HCT116 (cell line): ENCODE measurements at regions not wholly inside any gene's neighbourhood (a gene's known extent, or its start where the extent isn't known, plus 50 kb on each side); places are given as distances from the start of the nearest gene placed in this dataset.

Experiments used
- ATAC-seq: fragments of 200-7000 bp; cut with Tn5 transposase; 2 replicates; pipeline ENCODE4 v1.9.1; 2020; ENCODE audit warnings: mild to moderate bottlenecking, moderate library complexity
- BruUV-seq: library from RNA; stranded (reverse); fragments of 400-500 nt; replicated peaks from 2 replicates; lab custom pipeline; 2021; lab: Mats Ljungman, UMichigan
- CTCF ChIA-PET: fragments of 300-600 bp; sonication (Branson Sonifier 250); formaldehyde crosslinking; loops from one replicate; lab custom pipeline; 2021; ENCODE audit warnings: antibody characterized with exemption; lab: Charles Lee
- POLR2A ChIA-PET: fragments of 300-600, 350-600 bp; sonication (Branson Sonifier 250); formaldehyde crosslinking; loops from one replicate; lab custom pipeline; 2021; ENCODE audit warnings: antibody characterized with exemption; lab: Charles Lee
- RAD21 ChIA-PET, 2 experiments: fragments of 300-600 bp; sonication (Branson Sonifier 250); formaldehyde crosslinking; loops; one replicate each; lab custom pipeline; 2023; ENCODE audit warnings: low total read pairs in 2 of 2; ENCODE audit not compliant: uncharacterized antibody in 2 of 2, unreplicated experiment in 2 of 2, low non-redundant PET in 1 of 2; lab: Charles Lee
- DNase-seq: peaks from one replicate; pipeline ENCODE4 v3.0.0-alpha.2; 2010; ENCODE audit warnings: low read depth, low spot score
- H2AFZ ChIP-seq: fragments of 200-600 bp; shearing (Covaris generic), sonication (generic); 2 replicates; pipeline ENCODE4 v1.6.1; 2017; ENCODE audit warnings: low read depth, mixed run types, mixed read lengths, antibody characterized with exemption, low read length; ENCODE audit not compliant: poor library complexity, severe bottlenecking
- H3K27ac ChIP-seq: 2 replicates; pipeline ENCODE4 v1.5.1; 2012; ENCODE audit warnings: low read depth, low read length
- H3K27me3 ChIP-seq: fragments of 200-600 bp; sonication (generic); 2 replicates; pipeline ENCODE4 v1.6.1; 2016; ENCODE audit warnings: mixed run types, low read length, mixed read lengths; ENCODE audit not compliant: insufficient read depth
- H3K36me3 ChIP-seq, 2 experiments: fragments of 200-500 bp in 1 of 2; fragments of 200-600 bp in 1 of 2; sonication (Bioruptor generic) in 1 of 2; sonication (generic) in 1 of 2; 2 replicates each; pipeline versions ENCODE4 v1.5.1 to v1.6.1; 2014 to 2016; ENCODE audit warnings: low read length in 2 of 2, inconsistent platforms in 1 of 2, mixed read lengths in 1 of 2, mixed run types in 1 of 2; ENCODE audit not compliant: insufficient read depth in 2 of 2, control insufficient read depth in 1 of 2
- H3K4me1 ChIP-seq, 2 experiments: fragments of 200-600 bp in 1 of 2; sonication (generic) in 1 of 2; 2 replicates each; pipeline versions ENCODE4 v1.5.1 to v1.6.1; 2012 to 2017; ENCODE audit warnings: low read length in 2 of 2, inconsistent platforms in 1 of 2, mild to moderate bottlenecking in 1 of 2, mixed read lengths in 1 of 2, mixed run types in 1 of 2, moderate library complexity in 1 of 2; ENCODE audit not compliant: insufficient read depth in 2 of 2, control insufficient read depth in 1 of 2
- H3K4me2 ChIP-seq: fragments of 200-600 bp; sonication (generic); 2 replicates; pipeline ENCODE4 v1.6.1; 2017; ENCODE audit warnings: mixed run types, low read length, mixed read lengths
- H3K4me3 ChIP-seq, 2 experiments: fragments of 200-600 bp in 1 of 2; sonication (generic) in 1 of 2; replicated peaks in 1 of 2; 2 replicates each; pipeline ENCODE4 v1.5.1; 2011 to 2016; ENCODE audit warnings: low read length in 2 of 2, control low read depth in 1 of 2, low read depth in 1 of 2, mild to moderate bottlenecking in 1 of 2, mixed read lengths in 1 of 2, mixed run types in 1 of 2
- H3K79me2 ChIP-seq: fragments of 200-600 bp; sonication (generic); 2 replicates; pipeline ENCODE4 v1.6.1; 2017; ENCODE audit warnings: mild to moderate bottlenecking, mixed run types, low read length, moderate library complexity, mixed read lengths; ENCODE audit not compliant: insufficient read depth
- H3K9ac ChIP-seq: fragments of 200-600 bp; sonication (generic); 2 replicates; pipeline ENCODE4 v1.6.1; 2016; ENCODE audit warnings: low read length, mixed read lengths
- H3K9me2 ChIP-seq: fragments of 200-600 bp; sonication (generic), shearing (Covaris generic); 2 replicates; pipeline ENCODE4 v1.6.1; 2017; ENCODE audit warnings: mixed run types, mild to moderate bottlenecking, moderate library complexity; ENCODE audit not compliant: insufficient read depth
- H3K9me3 ChIP-seq, 2 experiments: fragments of 200-500 bp in 1 of 2; fragments of 200-600 bp in 1 of 2; sonication (Bioruptor generic) in 1 of 2; sonication (generic) in 1 of 2; 2 replicates each; pipeline ENCODE4 v1.6.1; 2014 to 2017; ENCODE audit warnings: low read length in 2 of 2, mixed read lengths in 2 of 2, inconsistent platforms in 1 of 2, low read depth in 1 of 2, mild to moderate bottlenecking in 1 of 2, mixed run types in 1 of 2, moderate library complexity in 1 of 2; ENCODE audit not compliant: control insufficient read depth in 1 of 2, insufficient read depth in 1 of 2
- H4K20me1 ChIP-seq: fragments of 200-600 bp; sonication (generic), shearing (Covaris generic); 2 replicates; pipeline ENCODE4 v1.6.1; 2017; ENCODE audit warnings: mixed run types, mild to moderate bottlenecking, moderate library complexity; ENCODE audit not compliant: insufficient read depth
- CBX3 ChIP-seq: IDR thresholded peaks from 2 replicates; pipeline ENCODE4 v1.6.1; 2012; ENCODE audit warnings: low read depth
- CEBPB ChIP-seq: IDR thresholded peaks from 2 replicates; pipeline ENCODE4 v1.6.1; 2012; ENCODE audit warnings: low read depth
- ELF1 ChIP-seq: IDR thresholded peaks from 2 replicates; pipeline ENCODE4 v1.6.1; 2012; ENCODE audit warnings: low read depth, borderline replicate concordance
- EZH2phosphoT487 ChIP-seq: fragments of 200-600 bp; IDR thresholded peaks from 2 replicates; pipeline ENCODE4 v1.6.1; 2018; ENCODE audit warnings: antibody characterized with exemption, borderline replicate concordance
- JUND ChIP-seq: IDR thresholded peaks from 2 replicates; pipeline ENCODE4 v1.6.1; 2012
- RAD21 ChIP-seq: IDR thresholded peaks from 2 replicates; pipeline ENCODE4 v1.6.1; 2012; ENCODE audit warnings: low read depth, mild to moderate bottlenecking
- SP1 ChIP-seq: IDR thresholded peaks from 2 replicates; pipeline ENCODE4 v1.6.1; 2012; ENCODE audit warnings: low read depth
- SRF ChIP-seq: IDR thresholded peaks from 2 replicates; pipeline ENCODE4 v1.6.1; 2012; ENCODE audit warnings: low read depth
- ZNF274 ChIP-seq: fragments of 200-500 bp; sonication (Bioruptor generic); IDR thresholded peaks from 2 replicates; pipeline ENCODE4 v1.6.1; 2014; ENCODE audit warnings: mild to moderate bottlenecking, low read depth, low read length, inconsistent platforms
- intact Hi-C: fragments of 100-400 bp; cut with micrococcal nuclease; formaldehyde crosslinking; loops from 2 replicates; pipeline ENCODE4 v1.10.0; 2022
- TF ChIP-seq, protein P1 (sequence below): IDR thresholded peaks from 2 replicates; pipeline ENCODE4 v1.6.1; 2011; ENCODE audit warnings: mild to moderate bottlenecking, low read length, moderate library complexity; ENCODE audit not compliant: insufficient replicate concordance; ENCODE audit errors: extremely low read depth
- TF ChIP-seq, protein P2 (sequence below): IDR thresholded peaks from 2 replicates; pipeline ENCODE4 v1.6.1; 2012; ENCODE audit warnings: low read depth
- TF ChIP-seq, protein P3 (sequence below): IDR thresholded peaks from 2 replicates; pipeline ENCODE4 v1.6.1; 2012
- TF ChIP-seq, protein P4 (sequence below): IDR thresholded peaks from 2 replicates; pipeline ENCODE4 v1.6.1; 2012

DNA sequence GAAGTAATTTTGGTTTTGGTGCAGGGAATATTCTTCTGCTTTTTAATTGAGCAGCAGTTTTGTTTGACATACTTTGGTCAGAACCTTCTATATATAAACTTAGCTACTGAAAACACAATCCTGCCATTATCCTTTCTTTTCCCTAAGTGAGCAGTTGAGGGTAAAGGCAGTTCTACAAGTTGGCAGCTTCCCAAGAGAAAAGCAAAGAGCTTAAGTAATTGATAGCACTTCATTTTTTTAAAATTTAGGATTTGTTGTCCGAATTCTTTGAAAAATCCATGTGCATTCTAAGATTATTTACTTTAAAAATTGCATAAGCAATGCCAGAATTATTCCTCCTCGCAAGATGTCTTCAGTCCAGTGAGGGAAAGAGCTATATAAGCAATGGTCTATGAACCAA lies 1394.1 kb downstream of the FAM181B start:
- ChIA-PET POLR2A (no interaction called here), CTCF (no interaction called here), RAD21 (no interaction called here)
- Histone ChIP-seq H3K4me3 (no peak overlapping the region), H3K36me3 (no peaks in the 10 kb centered on the region), H3K9me2 (no peaks in the 10 kb centered on the region), H3K27me3 (no peaks in the 10 kb centered on the region), H3K27ac (no peak overlapping the region), H3K4me2 (no peak overlapping the region), H3K4me1 (no peaks in the 10 kb centered on the region), H4K20me1 (no peaks in the 10 kb centered on the region), H3K9me3 (peaks cover 6 to 9% of the 10 kb centered on the region in 2 experiments; a peak in 2 of 4 replicates), H2AFZ (no peak overlapping the region), H3K9ac (no peak overlapping the region)
- ATAC-seq: no peak
- no peak for DNase-seq
- no TSS peak for BruUV-seq
- intact Hi-C loops: no loop called here
- no peak for TF ChIP-seq EZH2phosphoT487
- TF ChIP-seq CBX3: no peak
- TF ChIP-seq, protein P1, sequence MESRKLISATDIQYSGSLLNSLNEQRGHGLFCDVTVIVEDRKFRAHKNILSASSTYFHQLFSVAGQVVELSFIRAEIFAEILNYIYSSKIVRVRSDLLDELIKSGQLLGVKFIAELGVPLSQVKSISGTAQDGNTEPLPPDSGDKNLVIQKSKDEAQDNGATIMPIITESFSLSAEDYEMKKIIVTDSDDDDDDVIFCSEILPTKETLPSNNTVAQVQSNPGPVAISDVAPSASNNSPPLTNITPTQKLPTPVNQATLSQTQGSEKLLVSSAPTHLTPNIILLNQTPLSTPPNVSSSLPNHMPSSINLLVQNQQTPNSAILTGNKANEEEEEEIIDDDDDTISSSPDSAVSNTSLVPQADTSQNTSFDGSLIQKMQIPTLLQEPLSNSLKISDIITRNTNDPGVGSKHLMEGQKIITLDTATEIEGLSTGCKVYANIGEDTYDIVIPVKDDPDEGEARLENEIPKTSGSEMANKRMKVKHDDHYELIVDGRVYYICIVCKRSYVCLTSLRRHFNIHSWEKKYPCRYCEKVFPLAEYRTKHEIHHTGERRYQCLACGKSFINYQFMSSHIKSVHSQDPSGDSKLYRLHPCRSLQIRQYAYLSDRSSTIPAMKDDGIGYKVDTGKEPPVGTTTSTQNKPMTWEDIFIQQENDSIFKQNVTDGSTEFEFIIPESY: no peak
- no peak for TF ChIP-seq ZNF274
- no peak for TF ChIP-seq RAD21
- TF ChIP-seq, all 23 proteins: peak for 0
- H3K79me2 ChIP-seq: no peaks in the 10 kb centered on the region

DNA sequence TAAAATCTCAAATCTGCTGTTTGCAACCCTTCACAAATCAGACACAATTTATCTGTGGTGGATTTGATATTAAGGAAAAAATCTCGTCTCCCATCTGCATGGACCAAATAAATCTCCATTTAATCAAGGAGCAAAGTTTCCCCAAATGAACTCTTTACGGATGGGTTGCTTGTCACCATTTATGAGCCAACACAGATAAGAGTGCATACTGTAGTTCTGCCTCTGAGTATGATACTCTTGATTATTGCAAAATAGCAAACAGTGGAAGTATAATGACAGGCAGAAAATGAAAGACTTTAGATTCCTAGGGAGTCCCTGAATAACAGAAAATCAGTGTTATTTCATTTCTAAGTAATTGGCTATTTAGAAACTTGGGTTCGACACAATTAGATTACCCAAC lies 1395.9 kb downstream of the FAM181B start:
- intact Hi-C loops: no loop called here
- Histone ChIP-seq H3K4me3 (no peak overlapping the region), H3K9ac (no peak overlapping the region), H3K4me1 (no peaks in the 10 kb centered on the region), H3K79me2 (no peaks in the 10 kb centered on the region), H3K9me3 (peaks cover 4 to 7% of the 10 kb centered on the region in 2 experiments; a peak in 2 of 4 replicates), H3K36me3 (no peaks in the 10 kb centered on the region), H4K20me1 (no peaks in the 10 kb centered on the region), H2AFZ (no peak overlapping the region), H3K27ac (no peak overlapping the region), H3K4me2 (no peak overlapping the region), H3K9me2 (no peaks in the 10 kb centered on the region), H3K27me3 (no peaks in the 10 kb centered on the region)
- ChIA-PET CTCF (no interaction called here), POLR2A (no interaction called here), RAD21 (no interaction called here)
- ATAC-seq (no peak), DNase-seq (no peak)
- no TSS peak for BruUV-seq
- TF ChIP-seq RAD21 (no peak), EZH2phosphoT487 (no peak), CEBPB (no peak), SP1 (no peak), JUND (no peak), SRF (no peak), ELF1 (no peak)
- TF ChIP-seq, protein P2, sequence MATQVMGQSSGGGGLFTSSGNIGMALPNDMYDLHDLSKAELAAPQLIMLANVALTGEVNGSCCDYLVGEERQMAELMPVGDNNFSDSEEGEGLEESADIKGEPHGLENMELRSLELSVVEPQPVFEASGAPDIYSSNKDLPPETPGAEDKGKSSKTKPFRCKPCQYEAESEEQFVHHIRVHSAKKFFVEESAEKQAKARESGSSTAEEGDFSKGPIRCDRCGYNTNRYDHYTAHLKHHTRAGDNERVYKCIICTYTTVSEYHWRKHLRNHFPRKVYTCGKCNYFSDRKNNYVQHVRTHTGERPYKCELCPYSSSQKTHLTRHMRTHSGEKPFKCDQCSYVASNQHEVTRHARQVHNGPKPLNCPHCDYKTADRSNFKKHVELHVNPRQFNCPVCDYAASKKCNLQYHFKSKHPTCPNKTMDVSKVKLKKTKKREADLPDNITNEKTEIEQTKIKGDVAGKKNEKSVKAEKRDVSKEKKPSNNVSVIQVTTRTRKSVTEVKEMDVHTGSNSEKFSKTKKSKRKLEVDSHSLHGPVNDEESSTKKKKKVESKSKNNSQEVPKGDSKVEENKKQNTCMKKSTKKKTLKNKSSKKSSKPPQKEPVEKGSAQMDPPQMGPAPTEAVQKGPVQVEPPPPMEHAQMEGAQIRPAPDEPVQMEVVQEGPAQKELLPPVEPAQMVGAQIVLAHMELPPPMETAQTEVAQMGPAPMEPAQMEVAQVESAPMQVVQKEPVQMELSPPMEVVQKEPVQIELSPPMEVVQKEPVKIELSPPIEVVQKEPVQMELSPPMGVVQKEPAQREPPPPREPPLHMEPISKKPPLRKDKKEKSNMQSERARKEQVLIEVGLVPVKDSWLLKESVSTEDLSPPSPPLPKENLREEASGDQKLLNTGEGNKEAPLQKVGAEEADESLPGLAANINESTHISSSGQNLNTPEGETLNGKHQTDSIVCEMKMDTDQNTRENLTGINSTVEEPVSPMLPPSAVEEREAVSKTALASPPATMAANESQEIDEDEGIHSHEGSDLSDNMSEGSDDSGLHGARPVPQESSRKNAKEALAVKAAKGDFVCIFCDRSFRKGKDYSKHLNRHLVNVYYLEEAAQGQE: no peak
- TF ChIP-seq, protein P3, sequence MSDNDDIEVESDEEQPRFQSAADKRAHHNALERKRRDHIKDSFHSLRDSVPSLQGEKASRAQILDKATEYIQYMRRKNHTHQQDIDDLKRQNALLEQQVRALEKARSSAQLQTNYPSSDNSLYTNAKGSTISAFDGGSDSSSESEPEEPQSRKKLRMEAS: no peak
- TF ChIP-seq, protein P4, sequence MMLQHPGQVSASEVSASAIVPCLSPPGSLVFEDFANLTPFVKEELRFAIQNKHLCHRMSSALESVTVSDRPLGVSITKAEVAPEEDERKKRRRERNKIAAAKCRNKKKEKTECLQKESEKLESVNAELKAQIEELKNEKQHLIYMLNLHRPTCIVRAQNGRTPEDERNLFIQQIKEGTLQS: no peak
